Ovary (tissue), 7 donors: ENCODE measurements at regions not wholly inside any gene's neighbourhood (a gene's known extent, or its start where the extent isn't known, plus 50 kb on each side); places are given as distances from the start of the nearest gene placed in this dataset.

ENCODE experiments used
- DNase-seq, 5 donors: peaks; one replicate each; pipeline ENCODE4 v3.0.0-alpha.2; 2019 to 2020
- H3K27ac ChIP-seq, 2 donors: fragments of 200-600 bp; one replicate each; pipeline versions ENCODE4 v1.5.1 to v1.8.0; 2019 to 2022
- H3K27me3 ChIP-seq: fragments of 200-600 bp; one replicate; pipeline ENCODE4 v1.8.0; 2022
- H3K36me3 ChIP-seq: fragments of 200-600 bp; sonication (generic); one replicate; pipeline ENCODE4 v1.5.1; 2019
- H3K4me1 ChIP-seq: one replicate; pipeline ENCODE4 v1.8.1; 2013; ENCODE audit warnings: mild to moderate bottlenecking, moderate library complexity; ENCODE audit not compliant: insufficient read depth
- H3K4me3 ChIP-seq: fragments of 200-600 bp; sonication (generic); one replicate; pipeline ENCODE4 v1.5.1; 2017
- H3K9me3 ChIP-seq, 2 donors: fragments of 200-600 bp in 1 of 2; sonication (generic) in 1 of 2; one replicate each; pipeline versions ENCODE4 v1.5.1 to v1.8.1; 2013 to 2019; ENCODE audit warnings: mild to moderate bottlenecking in 1 of 2, moderate library complexity in 1 of 2
- CTCF ChIP-seq, 3 donors: fragments of 450-650 bp in 2 of 3; fragments of 200-600 bp in 1 of 3; IDR thresholded peaks; one replicate each; pipeline versions ENCODE4 v1.5.1 to v1.8.0; 2016 to 2022; ENCODE audit warnings: antibody characterized with exemption in 3 of 3, mild to moderate bottlenecking in 1 of 3
- EP300 ChIP-seq: sonication (generic); formaldehyde crosslinking; IDR thresholded peaks from one replicate; pipeline ENCODE4 v1.6.1; 2017; ENCODE audit warnings: antibody characterized with exemption
- POLR2A ChIP-seq: fragments of 450-650 bp; IDR thresholded peaks from one replicate; pipeline ENCODE4 v1.6.1; 2017; ENCODE audit warnings: antibody characterized with exemption, mild to moderate bottlenecking, moderate library complexity
- WGBS, 3 donors: extraction: QIAGEN DNeasy Blood & Tissue Kit in 1 of 3; methylation state at CpG; one replicate each; pipeline versions ENCODE4 v1.1.5 to v1.1.7; 2013 to 2017; 5-methylcytosine and 5-hydroxymethylcytosine counted together
- intact Hi-C, 4 donors: fragments of 100-400 bp; cut with DNase I; formaldehyde crosslinking; loops; one replicate each; pipeline versions ENCODE4 v1.11.0 to v1.15.1; 2022 to 2023
- donor health status: DM: no; HTN: no; CAD: no; lungs with moderate emphysema.
- donor health status: DM: no; HTN: no; CAD: no.
- donor health status: Bipolar disorder and iron deficiency.
- donor health status: DM: no; HTN: no; CAD: no.
- donor health status: DM: yes; HTN: yes; CAD: no.

GRCh38 chr17:52594516-52594915 lies 436.0 kb upstream of the CA10 start:
- Histone ChIP-seq H3K27ac (no peak overlapping the region), H3K27me3 (no peaks in the 10 kb centered on the region), H3K36me3 (no peaks in the 10 kb centered on the region), H3K4me1 (no peaks in the 10 kb centered on the region), H3K4me3 (no peak overlapping the region), H3K9me3 (no peaks in the 10 kb centered on the region)
- intact Hi-C loops: no loop called here
- DNase-seq: no peak
- TF ChIP-seq POLR2A (no peak), EP300 (no peak), CTCF (IDR thresholded peaks at IDR 0.05) (no peak)
- 86 to 90% (median 87%) methylated on average over 2 of the region's 2 CpGs for WGBS, 3 donors

GRCh38 chr17:52546990-52547389 lies 388.5 kb upstream of the CA10 start:
- intact Hi-C loops: no loop called here
- no peaks in the 10 kb centered on the region for H3K4me1 ChIP-seq
- no peak for DNase-seq
- no peaks in the 10 kb centered on the region for H3K9me3 ChIP-seq
- WGBS, 3 donors: 21 to 39% (median 37%) methylated on average over 1 of the region's 1 CpG
- no peaks in the 10 kb centered on the region for H3K27me3 ChIP-seq
- no peak overlapping the region for H3K27ac ChIP-seq
- no peaks in the 10 kb centered on the region for H3K36me3 ChIP-seq
- no peak overlapping the region for H3K4me3 ChIP-seq
- TF ChIP-seq POLR2A (no peak), CTCF (IDR thresholded peaks at IDR 0.05) (no peak), EP300 (no peak)

- no peak overlapping the region for H3K27ac ChIP-seq
- H3K4me1 ChIP-seq: no peaks in the 10 kb centered on the region
- no peaks in the 10 kb centered on the region for H3K27me3 ChIP-seq
- WGBS, 3 donors: 18 to 34% (median 30%) methylated on average over 3 of the region's 3 CpGs
- TF ChIP-seq POLR2A (no peak), EP300 (no peak), CTCF (IDR thresholded peaks at IDR 0.05) (no peak)
- H3K36me3 ChIP-seq: no peaks in the 10 kb centered on the region
- no peaks in the 10 kb centered on the region for H3K9me3 ChIP-seq
- intact Hi-C loops: no loop called here
- no peak overlapping the region for H3K4me3 ChIP-seq
- no peak for DNase-seq
Observed at GRCh38 chr17:52546493-52546892, 388.0 kb upstream of the CA10 start.

- TF ChIP-seq POLR2A (no peak), EP300 (no peak), CTCF (IDR thresholded peaks at IDR 0.05) (no peak)
- H3K36me3 ChIP-seq: no peaks in the 10 kb centered on the region
- H3K4me3 ChIP-seq: no peak overlapping the region
- H3K4me1 ChIP-seq: no peaks in the 10 kb centered on the region
- no peak for DNase-seq
- intact Hi-C loops: no loop called here
- no peak overlapping the region for H3K27ac ChIP-seq
- no peaks in the 10 kb centered on the region for H3K27me3 ChIP-seq
- H3K9me3 ChIP-seq: no peaks in the 10 kb centered on the region
- 1 to 10% (median 7%) methylated on average over 1 of the region's 1 CpG for WGBS, 3 donors
Observed at GRCh38 chr17:52537421-52537820, 378.9 kb upstream of the CA10 start.

GRCh38 chr17:52536489-52536888 lies 378.0 kb upstream of the CA10 start:
- H3K9me3 ChIP-seq: no peaks in the 10 kb centered on the region
- intact Hi-C loops: no loop called here
- H3K4me1 ChIP-seq: no peaks in the 10 kb centered on the region
- no peaks in the 10 kb centered on the region for H3K36me3 ChIP-seq
- no peaks in the 10 kb centered on the region for H3K27me3 ChIP-seq
- H3K27ac ChIP-seq: no peak overlapping the region
- H3K4me3 ChIP-seq: no peak overlapping the region
- TF ChIP-seq POLR2A (no peak), CTCF (IDR thresholded peaks at IDR 0.05) (no peak), EP300 (no peak)
- no peak for DNase-seq
- 23 to 34% (median 27%) methylated on average over 4 of the region's 4 CpGs for WGBS, 3 donors
